ENCODE measurements at regions not wholly inside any gene's neighbourhood (a gene's known extent, or its start where the extent isn't known, plus 50 kb on each side); places are given as distances from the start of the nearest gene placed in this dataset.

GRCh38 chr16:65878347-65878746 is 488.1 kb upstream of the CDH5 start:
- TF ChIP-seq, protein P1, sequence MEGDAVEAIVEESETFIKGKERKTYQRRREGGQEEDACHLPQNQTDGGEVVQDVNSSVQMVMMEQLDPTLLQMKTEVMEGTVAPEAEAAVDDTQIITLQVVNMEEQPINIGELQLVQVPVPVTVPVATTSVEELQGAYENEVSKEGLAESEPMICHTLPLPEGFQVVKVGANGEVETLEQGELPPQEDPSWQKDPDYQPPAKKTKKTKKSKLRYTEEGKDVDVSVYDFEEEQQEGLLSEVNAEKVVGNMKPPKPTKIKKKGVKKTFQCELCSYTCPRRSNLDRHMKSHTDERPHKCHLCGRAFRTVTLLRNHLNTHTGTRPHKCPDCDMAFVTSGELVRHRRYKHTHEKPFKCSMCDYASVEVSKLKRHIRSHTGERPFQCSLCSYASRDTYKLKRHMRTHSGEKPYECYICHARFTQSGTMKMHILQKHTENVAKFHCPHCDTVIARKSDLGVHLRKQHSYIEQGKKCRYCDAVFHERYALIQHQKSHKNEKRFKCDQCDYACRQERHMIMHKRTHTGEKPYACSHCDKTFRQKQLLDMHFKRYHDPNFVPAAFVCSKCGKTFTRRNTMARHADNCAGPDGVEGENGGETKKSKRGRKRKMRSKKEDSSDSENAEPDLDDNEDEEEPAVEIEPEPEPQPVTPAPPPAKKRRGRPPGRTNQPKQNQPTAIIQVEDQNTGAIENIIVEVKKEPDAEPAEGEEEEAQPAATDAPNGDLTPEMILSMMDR (IDR thresholded peaks at IDR 0.05) = no peak
- TF ChIP-seq EP300 (IDR thresholded peaks at IDR 0.05) = no peak
